ENCODE measurements at regions not wholly inside any gene's neighbourhood (a gene's known extent, or its start where the extent isn't known, plus 50 kb on each side); places are given as distances from the start of the nearest gene placed in this dataset.

- no peak for TF ChIP-seq CTCF (IDR thresholded peaks at IDR 0.05; ENCODE audit: low read length)
- no peak for TF ChIP-seq EZH2 (IDR thresholded peaks at IDR 0.05; ENCODE audit: borderline replicate concordance, low read length)
Observed at GRCh38 chr10:10803278-10803677, 214.4 kb upstream of the CELF2 start.
